GM12892 (cell line): ENCODE measurements at regions not wholly inside any gene's neighbourhood (a gene's known extent, or its start where the extent isn't known, plus 50 kb on each side); places are given as distances from the start of the nearest gene placed in this dataset.

ENCODE experiments used
- POLR2A ChIP-seq: IDR thresholded peaks from 2 replicates; pipeline ENCODE4 v1.6.1; 2011; ENCODE audit warnings: low read depth, low read length, control low read depth
- POLR2AphosphoS5 ChIP-seq: IDR thresholded peaks from 2 replicates; pipeline ENCODE4 v1.6.1; 2011; ENCODE audit warnings: low read depth, low read length, control low read depth
- TAF1 ChIP-seq: IDR thresholded peaks from 2 replicates; pipeline ENCODE4 v1.6.1; 2011; ENCODE audit warnings: low read depth, mild to moderate bottlenecking, control low read depth, low read length, borderline replicate concordance

DNA sequence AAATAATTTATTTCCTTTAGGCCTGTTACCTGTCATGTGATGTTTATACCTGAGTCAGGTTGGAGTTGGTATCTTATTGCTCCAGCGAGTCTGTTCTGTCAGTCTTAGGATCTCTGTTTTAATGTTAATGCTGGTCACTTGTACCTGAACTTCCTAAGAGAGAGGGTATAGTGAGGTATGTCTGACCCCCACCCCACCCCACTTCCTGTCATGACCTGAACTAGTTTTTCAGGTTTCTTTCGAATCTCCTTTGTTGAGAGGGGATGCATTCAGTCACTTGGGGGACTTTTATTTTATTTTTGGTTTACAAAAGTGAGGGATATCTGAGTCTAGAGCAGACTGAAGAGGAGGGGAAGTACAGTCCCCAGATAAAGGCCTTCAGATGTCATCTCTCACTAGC, 769.0 kb upstream of the COBL start:
- TF ChIP-seq TAF1 (no peak), POLR2A (no peak), POLR2AphosphoS5 (no peak)
